ENCODE measurements at regions not wholly inside any gene's neighbourhood (a gene's known extent, or its start where the extent isn't known, plus 50 kb on each side); places are given as distances from the start of the nearest gene placed in this dataset.

- in situ Hi-C loops (cut with HindIII; ENCODE audit: low sequenced_read_pairs), result no loop called here
- peak; percentile 40 for DNase-seq (ENCODE audit: low read depth)
- no peak overlapping the region for H3K4me3 ChIP-seq (ENCODE audit: low read depth, low read length)
- TF ChIP-seq, protein P1, sequence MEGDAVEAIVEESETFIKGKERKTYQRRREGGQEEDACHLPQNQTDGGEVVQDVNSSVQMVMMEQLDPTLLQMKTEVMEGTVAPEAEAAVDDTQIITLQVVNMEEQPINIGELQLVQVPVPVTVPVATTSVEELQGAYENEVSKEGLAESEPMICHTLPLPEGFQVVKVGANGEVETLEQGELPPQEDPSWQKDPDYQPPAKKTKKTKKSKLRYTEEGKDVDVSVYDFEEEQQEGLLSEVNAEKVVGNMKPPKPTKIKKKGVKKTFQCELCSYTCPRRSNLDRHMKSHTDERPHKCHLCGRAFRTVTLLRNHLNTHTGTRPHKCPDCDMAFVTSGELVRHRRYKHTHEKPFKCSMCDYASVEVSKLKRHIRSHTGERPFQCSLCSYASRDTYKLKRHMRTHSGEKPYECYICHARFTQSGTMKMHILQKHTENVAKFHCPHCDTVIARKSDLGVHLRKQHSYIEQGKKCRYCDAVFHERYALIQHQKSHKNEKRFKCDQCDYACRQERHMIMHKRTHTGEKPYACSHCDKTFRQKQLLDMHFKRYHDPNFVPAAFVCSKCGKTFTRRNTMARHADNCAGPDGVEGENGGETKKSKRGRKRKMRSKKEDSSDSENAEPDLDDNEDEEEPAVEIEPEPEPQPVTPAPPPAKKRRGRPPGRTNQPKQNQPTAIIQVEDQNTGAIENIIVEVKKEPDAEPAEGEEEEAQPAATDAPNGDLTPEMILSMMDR (IDR thresholded peaks at IDR 0.05; ENCODE audit: low read depth, low read length, missing control alignments), result no peak
Observed at GRCh38 chr3:153958635-153959595, 162.3 kb upstream of the ARHGEF26 start.

DNA sequence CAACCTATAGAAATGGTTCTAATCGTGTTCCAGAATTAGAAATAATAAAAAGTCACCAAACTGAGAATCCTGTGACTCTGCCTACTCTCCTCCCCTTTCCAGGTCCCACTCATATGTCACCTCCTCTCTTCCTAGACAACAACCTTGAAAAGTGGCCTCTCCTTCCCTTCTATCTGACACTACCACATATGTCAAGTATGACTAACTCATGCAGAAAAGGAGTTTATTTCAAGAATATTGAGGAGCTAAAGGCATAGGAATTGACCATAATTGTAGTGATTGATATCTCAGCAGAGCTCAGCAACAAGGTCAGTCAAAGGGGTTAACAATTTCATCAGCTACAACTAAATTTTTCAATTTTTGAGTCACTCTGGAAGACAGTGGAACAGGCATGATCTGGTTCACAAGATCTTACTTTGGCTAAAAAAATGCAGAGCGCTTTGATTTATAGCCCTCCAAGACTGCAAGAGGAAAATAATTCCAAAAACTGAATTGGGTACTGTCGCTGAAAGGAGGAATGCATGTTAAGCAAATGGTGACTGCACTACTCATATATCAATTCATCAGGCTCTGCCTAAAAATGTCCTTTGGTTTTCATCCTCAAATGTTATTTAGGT is 160.6 kb upstream of the ARHGEF26 start:
- no peak for DNase-seq (ENCODE audit: low read depth)
- TF ChIP-seq, protein P1 (IDR thresholded peaks at IDR 0.05; ENCODE audit: low read depth, low read length, missing control alignments), result no peak

DNA sequence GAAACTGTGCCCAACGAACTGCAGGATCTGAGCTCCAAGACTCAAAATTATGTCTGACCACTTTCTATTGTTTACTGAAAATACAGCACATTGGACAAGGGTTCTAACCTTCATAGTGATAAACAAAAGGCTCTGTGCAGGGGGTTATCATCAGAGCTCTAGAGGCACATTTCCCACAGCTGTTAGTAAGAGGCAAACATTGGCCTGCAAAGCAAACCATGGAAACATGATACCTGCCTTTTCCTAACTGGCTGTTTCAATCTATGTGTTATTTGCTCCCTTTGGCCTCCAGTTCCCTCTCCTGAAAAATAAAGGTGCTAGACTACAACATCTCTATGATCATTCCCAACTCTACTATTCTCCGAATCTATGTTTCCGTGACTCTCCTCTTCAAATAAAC is 159.7 kb upstream of the ARHGEF26 start:
- in situ Hi-C loops (cut with HindIII; ENCODE audit: low sequenced_read_pairs), result no loop called here
- no peak for DNase-seq (ENCODE audit: low read depth)
- no peak overlapping the region for H3K4me3 ChIP-seq (ENCODE audit: low read depth, low read length)
- TF ChIP-seq, protein P1 (IDR thresholded peaks at IDR 0.05; ENCODE audit: low read depth, low read length, missing control alignments), result no peak

More for the DNA sequence above, 160.6 kb upstream of the ARHGEF26 start:
- in situ Hi-C loops (cut with HindIII; ENCODE audit: low sequenced_read_pairs), result no loop called here
- H3K4me3 ChIP-seq (ENCODE audit: low read depth, low read length), result no peak overlapping the region

- TF ChIP-seq, protein P1 (IDR thresholded peaks at IDR 0.05; ENCODE audit: low read depth, low read length, missing control alignments), result no peak
- no peak overlapping the region for H3K4me3 ChIP-seq (ENCODE audit: low read depth, low read length)
- no peak for DNase-seq (ENCODE audit: low read depth)
- in situ Hi-C loops (cut with HindIII; ENCODE audit: low sequenced_read_pairs), result no loop called here
Observed at GRCh38 chr3:153963012-153963411, 158.2 kb upstream of the ARHGEF26 start.

GRCh38 chr3:153967260-153967659 is 153.9 kb upstream of the ARHGEF26 start:
- in situ Hi-C loops (cut with HindIII; ENCODE audit: low sequenced_read_pairs), result no loop called here
- no peak for DNase-seq (ENCODE audit: low read depth)
- TF ChIP-seq, protein P1 (IDR thresholded peaks at IDR 0.05; ENCODE audit: low read depth, low read length, missing control alignments), result no peak

GRCh38 chr3:153970047-153970446 is 151.1 kb upstream of the ARHGEF26 start:
- in situ Hi-C loops (cut with HindIII; ENCODE audit: low sequenced_read_pairs), result no loop called here
- TF ChIP-seq, protein P1 (IDR thresholded peaks at IDR 0.05; ENCODE audit: low read depth, low read length, missing control alignments), result no peak
- no peak overlapping the region for H3K4me3 ChIP-seq (ENCODE audit: low read depth, low read length)
- no peak for DNase-seq (ENCODE audit: low read depth)

More at GRCh38 chr3:153967260-153967659, 153.9 kb upstream of the ARHGEF26 start:
- no peak overlapping the region for H3K4me3 ChIP-seq (ENCODE audit: low read depth, low read length)

Measured in astrocyte of the cerebellum (primary cell).